AG04450 (cell line): ENCODE measurements at regions not wholly inside any gene's neighbourhood (a gene's known extent, or its start where the extent isn't known, plus 50 kb on each side); places are given as distances from the start of the nearest gene placed in this dataset.

Source experiments
- CTCF ChIA-PET: fragments of 300-600, 350-600 bp; formaldehyde crosslinking; extraction: SDS; loops from one replicate; lab custom pipeline; 2022; ENCODE audit warnings: antibody characterized with exemption, inconsistent platforms; lab: Charles Lee
- POLR2A ChIA-PET: fragments of 350-600 bp; formaldehyde crosslinking; extraction: SDS; loops from one replicate; lab custom pipeline; 2021; ENCODE audit warnings: antibody characterized with exemption, inconsistent platforms; lab: Yijun Ruan, JAX
- DNase-seq: peaks from one replicate; pipeline ENCODE4 v3.0.0-alpha.2; 2011; ENCODE audit warnings: low read depth, low spot score
- H3K27ac ChIP-seq: one replicate; pipeline ENCODE4 v1.5.1; 2012; ENCODE audit warnings: low read depth, low read length, control low read depth
- H3K27me3 ChIP-seq: one replicate; pipeline ENCODE4 v1.6.0; 2012; ENCODE audit warnings: low read length; ENCODE audit not compliant: control insufficient read depth, insufficient read depth
- H3K4me3 ChIP-seq: 2 replicates; pipeline ENCODE4 v1.5.1; 2011; ENCODE audit warnings: mild to moderate bottlenecking, low read depth, low read length, control low read depth
- H3K9me3 ChIP-seq: 2 replicates; pipeline ENCODE4 v1.5.1; 2012; ENCODE audit warnings: low read length; ENCODE audit not compliant: control insufficient read depth, insufficient read depth
- TF ChIP-seq, protein P1 (sequence below): IDR thresholded peaks from 2 replicates; pipeline ENCODE4 v1.5.1; 2011; ENCODE audit warnings: low read depth, low read length, control low read depth, inconsistent platforms

DNA sequence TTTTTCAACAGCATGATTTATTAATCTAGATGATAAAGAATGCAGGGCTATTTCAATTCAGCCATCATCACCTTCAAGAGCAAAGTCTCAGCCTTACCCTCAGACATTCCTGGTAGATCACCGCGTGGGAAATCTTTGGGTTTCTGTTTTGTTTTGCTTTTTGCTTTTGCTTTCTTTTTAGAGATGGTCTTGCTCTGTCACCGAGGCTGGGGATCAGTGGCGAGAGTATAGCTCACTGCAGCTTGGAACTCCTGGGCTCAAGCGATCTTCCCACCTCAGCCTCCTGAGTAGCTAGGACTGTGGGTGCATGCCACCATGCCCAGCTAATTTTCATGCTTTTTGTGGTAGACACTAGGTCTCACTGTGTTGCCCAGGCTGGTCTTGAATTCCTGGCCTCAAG lies 289.7 kb downstream of the AJAP1 start:
- DNase-seq, result no peak
- ChIA-PET CTCF (no interaction called here), POLR2A (no interaction called here)
- TF ChIP-seq, protein P1, sequence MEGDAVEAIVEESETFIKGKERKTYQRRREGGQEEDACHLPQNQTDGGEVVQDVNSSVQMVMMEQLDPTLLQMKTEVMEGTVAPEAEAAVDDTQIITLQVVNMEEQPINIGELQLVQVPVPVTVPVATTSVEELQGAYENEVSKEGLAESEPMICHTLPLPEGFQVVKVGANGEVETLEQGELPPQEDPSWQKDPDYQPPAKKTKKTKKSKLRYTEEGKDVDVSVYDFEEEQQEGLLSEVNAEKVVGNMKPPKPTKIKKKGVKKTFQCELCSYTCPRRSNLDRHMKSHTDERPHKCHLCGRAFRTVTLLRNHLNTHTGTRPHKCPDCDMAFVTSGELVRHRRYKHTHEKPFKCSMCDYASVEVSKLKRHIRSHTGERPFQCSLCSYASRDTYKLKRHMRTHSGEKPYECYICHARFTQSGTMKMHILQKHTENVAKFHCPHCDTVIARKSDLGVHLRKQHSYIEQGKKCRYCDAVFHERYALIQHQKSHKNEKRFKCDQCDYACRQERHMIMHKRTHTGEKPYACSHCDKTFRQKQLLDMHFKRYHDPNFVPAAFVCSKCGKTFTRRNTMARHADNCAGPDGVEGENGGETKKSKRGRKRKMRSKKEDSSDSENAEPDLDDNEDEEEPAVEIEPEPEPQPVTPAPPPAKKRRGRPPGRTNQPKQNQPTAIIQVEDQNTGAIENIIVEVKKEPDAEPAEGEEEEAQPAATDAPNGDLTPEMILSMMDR, result no peak
- Histone ChIP-seq H3K4me3 (no peak overlapping the region), H3K27ac (no peak overlapping the region), H3K27me3 (no peaks in the 10 kb centered on the region), H3K9me3 (peaks cover 67% of the 10 kb centered on the region)

DNA sequence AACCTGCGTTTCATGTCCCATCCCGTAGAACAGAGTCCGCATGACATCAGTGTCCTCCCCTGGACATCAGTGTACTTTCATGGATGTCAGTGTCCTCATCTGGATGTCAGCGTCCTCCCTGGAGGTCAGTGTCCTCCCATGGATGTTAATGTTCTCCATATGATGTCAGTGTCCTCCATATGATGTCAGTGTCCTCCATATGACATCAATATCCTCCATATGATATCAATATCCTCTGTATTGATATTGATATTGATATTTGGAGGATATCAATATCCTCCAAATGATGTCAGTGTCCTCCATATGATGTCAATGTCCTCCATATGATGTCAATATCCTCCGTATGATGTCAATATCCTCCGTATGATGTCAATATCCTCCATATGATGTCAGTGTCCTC lies 284.9 kb downstream of the AJAP1 start:
- ChIA-PET POLR2A (no interaction called here), CTCF (no interaction called here)
- TF ChIP-seq, protein P1, result no peak
- Histone ChIP-seq H3K27ac (no peak overlapping the region), H3K9me3 (peaks cover 70% of the 10 kb centered on the region), H3K27me3 (no peaks in the 10 kb centered on the region), H3K4me3 (no peak overlapping the region)
- no peak for DNase-seq

DNA sequence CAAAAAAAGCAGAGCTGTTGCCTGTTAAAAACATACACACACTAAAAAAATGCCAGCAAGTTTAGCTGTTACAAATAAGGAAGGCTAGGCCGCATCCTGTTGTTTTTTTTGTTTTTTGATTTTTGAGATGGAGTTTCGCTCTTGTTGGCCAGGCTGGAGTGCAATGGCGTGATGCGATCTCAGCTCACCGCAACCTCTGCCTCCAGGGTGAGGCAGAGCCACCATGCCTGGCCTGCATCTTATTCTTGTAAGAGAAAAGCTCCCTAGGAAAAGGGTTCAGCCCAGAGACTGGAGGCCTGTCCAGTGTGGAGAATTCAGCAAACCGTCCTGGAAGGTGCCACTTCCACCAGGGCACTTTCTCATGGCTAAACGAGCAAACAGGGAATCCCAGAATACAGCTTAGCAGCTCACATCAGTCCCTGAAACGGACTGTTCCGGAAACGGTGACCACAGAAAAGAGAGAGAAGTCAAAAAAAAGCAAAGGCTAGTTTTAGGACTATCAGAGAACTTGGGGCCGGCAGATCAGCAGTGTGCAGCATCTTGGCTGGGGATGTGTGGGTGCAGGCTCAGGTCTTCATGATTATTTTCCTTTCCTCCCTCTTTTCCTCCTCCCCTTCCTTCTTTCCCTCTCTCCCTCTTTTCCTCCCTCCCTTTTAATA lies 283.6 kb downstream of the AJAP1 start:
- Histone ChIP-seq H3K4me3 (no peak overlapping the region), H3K27ac (no peak overlapping the region), H3K9me3 (peaks cover 69% of the 10 kb centered on the region), H3K27me3 (no peaks in the 10 kb centered on the region)
- CTCF ChIA-PET, result no interaction called here
- TF ChIP-seq, protein P1, result no peak
- POLR2A ChIA-PET, result no interaction called here
- DNase-seq, result no peak

DNA sequence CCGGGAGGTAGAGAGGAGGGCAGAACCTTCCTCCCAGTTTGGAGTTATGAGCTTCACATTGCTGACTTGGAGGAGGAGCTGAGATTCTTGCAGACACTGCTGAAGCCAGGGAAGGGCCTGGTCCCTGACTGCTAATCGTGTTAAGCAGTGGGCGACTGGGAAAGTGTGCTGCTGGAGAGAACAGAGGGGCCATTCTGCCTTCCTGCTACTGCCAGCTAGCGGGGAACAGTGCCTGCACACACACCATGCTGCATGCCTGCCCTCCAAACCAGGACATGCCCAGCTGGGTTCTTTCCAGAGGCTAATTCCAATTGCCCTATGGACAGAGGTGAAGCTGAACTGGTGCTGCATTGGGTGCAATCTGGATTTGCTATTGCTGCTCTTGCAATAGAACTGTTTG lies 281.4 kb downstream of the AJAP1 start:
- no peak for DNase-seq
- Histone ChIP-seq H3K27me3 (no peaks in the 10 kb centered on the region), H3K9me3 (peaks cover 73% of the 10 kb centered on the region), H3K4me3 (no peak overlapping the region), H3K27ac (no peak overlapping the region)
- ChIA-PET CTCF (no interaction called here), POLR2A (no interaction called here)
- TF ChIP-seq, protein P1, result no peak

DNA sequence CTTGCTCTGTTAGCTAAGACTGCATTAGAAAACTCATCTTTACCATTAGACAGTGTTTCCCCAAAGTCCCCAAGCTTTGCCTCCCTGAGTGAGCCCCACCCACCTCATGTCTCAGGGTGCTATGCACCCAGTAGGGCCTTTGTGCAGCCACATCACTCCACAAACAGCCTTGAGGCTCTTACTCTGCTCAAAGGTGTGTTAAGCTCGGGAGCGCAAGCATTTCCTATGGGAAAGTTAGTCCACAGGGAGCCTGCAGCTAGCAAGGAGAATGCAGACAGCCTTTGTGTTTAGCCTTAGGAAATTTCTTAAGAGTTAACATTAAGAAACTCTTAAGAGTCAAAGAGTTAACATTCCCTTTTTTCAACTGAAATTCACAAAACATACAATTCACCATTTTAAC lies 278.8 kb downstream of the AJAP1 start:
- peaks cover 75% of the 10 kb centered on the region for H3K9me3 ChIP-seq
- no peak overlapping the region for H3K27ac ChIP-seq
- DNase-seq, result no peak
- TF ChIP-seq, protein P1, result no peak
- H3K27me3 ChIP-seq, result no peaks in the 10 kb centered on the region
- H3K4me3 ChIP-seq, result no peak overlapping the region
- ChIA-PET POLR2A (no interaction called here), CTCF (no interaction called here)
